Activated T-helper 1 cell treated with Interleukin-2 at 50 U/mL for 16 hours (primary cell): ENCODE measurements at regions not wholly inside any gene's neighbourhood (a gene's known extent, or its start where the extent isn't known, plus 50 kb on each side); places are given as distances from the start of the nearest gene placed in this dataset.
"Not testable (repeated sequence)": the region's sequence is repeated elsewhere in the genome, so short reads cannot be mapped to it uniquely, and the experiment has no call there.

Experiments
- DNase-seq: peaks from one replicate; pipeline ENCODE4 v3.0.0-alpha.2; 2020; ENCODE audit warnings: low read depth

DNA sequence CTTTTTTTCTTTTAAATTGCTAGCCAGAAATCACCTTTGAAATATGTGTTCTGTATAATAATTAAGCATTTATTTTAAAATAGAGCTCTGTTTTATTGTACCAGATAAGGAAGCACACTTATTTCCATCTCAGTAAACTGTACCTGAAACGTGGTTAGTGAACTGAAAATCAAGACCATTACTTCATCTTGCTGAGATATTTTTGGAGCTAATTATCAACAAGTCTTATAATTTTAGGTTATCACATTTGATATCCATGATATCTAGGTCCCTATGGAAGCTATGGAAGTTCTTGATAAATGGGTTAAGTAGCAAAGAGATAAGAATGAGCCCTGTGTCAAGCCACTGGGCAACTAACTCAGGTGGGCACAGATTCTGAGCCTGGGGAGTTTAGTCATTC, 187.2 kb downstream of the NFKBIZ start:
- DNase-seq, result no peak

DNA sequence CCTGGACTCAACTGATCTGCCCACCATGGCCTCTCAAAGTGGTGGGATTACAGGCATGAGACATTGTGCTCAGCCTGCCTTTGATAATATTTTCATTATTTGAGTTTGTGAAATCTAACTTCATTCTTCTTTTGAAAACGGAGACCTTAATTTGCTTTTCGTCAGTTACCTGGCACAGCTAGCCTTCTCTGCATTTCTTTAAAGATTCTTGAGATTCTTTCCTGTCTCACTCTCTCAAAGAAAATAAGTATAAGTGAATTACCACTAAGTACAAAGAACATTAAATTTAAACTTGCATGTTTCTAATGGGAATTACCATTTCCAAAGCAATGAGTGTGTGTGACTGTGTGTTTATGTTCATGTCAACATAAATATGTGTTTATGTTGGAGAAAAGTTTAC, 187.9 kb downstream of the NFKBIZ start:
- no peak for DNase-seq

DNA sequence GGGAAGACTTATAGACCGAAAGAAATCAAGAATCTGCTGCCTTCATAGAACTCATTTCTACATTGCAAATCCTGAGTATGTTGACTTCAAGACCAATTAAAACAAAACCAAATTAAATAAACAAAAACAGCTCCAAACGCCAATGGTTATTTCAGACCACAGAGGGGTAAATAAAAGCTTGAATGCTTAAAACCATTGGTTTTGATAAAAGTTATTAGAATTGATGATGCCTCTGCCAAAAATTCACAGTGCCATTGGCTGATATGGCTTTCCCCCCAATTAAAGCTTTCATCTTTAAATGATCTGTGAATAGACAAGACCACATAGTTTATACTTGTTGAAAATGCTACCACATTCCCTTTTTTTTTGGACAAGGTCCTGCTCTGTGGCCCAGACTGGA, 188.5 kb downstream of the NFKBIZ start:
- no peak for DNase-seq

DNA sequence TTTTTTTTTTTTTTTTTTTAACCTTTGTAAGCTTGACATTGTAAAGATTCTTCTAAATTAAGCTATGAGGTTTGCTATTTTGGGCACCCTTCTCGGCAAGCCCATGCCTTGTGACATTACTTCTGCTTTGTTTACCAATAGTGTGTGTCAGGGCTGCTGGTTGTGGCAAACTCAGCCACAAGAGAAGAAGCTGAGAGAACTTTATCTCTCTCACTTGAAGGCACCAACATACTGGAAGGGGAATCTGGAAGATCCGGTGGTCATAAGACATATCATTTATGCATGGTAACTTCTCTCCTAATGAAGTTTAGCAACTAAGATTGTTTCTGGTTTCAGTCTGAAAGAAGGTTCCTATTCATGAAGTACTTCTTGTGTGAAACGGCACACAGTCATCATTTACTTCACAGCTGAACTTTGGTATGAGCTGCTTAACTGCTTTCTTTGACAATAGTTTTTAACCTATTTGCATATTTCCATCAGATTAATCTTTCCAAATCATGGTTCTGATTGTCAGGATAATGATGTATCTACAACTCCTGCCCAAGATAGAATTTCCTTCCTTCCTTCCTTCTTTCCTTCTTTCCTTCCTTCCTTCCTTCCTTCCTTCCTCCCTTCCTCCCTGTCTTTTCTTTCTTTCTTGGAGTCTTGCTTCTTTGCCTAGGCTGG, 189.3 kb downstream of the NFKBIZ start:
- DNase-seq, result no peak

DNA sequence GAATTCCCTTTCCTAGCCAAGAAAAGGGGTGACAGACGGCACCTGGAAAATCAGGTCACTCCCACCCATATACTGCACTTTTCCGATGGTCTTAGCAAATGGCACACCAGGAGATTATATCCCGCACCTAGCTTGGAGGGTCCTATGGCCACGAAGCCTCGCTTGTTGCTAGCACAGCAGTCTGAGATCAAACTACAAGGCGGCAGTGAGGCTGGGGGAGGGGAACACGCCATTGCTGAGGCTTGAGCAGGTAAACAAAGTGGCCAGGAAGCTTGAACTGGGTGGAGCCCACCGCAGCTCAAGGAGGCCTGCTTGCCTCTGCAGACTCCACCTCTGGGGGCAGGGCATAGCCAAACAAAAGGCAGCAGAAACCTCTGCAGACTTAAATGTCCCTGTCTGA, 190.8 kb downstream of the NFKBIZ start:
- not testable (repeated sequence) for DNase-seq

DNA sequence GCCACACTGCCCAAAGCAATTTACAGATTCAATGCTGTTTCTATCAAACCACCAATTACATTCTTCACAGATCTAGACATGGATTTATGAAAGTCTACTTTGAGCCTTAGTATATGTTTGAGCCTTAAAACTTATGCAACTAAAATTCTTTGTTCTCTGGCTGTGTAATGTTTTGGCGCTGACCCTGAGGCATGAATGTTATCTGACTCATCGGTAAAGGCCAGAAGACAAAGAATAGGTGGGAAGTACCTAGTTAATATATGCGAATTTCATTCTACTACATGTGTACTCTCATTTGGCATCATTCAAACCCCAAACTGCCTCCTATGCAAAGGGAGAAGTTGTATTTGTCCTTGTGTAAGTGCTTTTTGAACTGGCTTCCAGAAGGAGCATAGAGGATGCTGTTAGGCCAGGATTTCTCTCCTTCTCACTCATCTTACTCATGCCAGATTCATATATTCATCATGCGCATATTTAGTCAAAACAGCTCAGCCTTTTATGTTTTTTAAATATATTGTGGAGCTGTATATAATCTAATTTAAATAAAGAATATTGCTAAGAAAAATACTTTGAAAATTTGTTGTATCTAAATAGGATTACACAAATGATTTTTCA, 204.2 kb downstream of the NFKBIZ start:
- DNase-seq, result no peak

DNA sequence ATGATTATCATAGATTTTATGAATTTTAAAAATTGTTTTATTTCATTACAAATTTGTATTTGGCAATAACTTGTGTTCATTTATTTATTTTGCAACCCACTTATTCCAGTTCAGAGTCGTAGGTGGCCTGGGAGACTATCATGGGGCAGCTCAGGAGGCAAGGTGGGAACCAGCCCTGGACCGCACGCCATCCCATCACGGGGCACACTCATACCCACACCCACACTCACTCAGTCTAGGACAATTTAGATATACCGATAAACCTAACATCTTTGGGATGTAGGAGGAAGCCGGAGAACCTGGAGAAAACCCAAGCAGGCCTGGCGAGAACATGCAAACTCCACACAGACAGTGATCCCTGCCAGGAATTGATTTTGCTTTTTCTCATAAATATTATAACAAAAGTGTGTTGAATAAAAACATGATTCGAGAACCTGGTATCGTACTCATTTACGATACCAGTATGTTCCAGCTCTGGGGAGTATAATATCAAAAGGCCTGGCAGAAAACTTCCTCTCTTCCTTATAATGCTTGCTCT, 205.3 kb downstream of the NFKBIZ start:
- no peak for DNase-seq

DNA sequence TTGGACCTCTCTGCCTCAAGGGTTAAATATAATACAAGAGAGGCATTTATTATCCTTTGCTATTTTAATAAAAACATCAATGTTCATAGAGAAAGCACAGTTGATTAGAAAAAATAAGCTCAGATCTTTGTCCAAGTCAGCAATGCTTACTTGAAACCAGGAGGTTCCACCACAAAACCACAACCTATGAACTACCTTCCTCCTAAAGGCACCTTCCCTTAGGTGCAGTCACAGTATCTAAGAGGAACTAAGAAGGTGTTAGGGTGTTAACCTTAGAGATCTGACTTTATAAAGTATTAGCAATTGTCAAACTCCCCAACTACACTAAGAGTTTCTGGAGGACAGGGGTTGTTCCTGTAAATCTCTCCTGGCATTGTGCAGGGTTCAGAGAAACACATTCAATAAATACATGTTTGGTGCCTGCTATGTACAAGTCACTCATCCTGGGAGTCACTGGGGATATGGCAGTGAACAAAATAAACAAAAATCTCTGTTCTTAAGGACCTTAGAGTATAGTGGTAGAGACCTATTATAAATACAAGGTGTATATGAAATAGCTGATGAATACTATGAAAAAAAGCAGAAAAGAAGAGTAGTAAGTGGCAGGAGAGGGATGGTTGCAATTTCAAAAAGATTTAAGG, 208.6 kb downstream of the NFKBIZ start:
- DNase-seq, result no peak

DNA sequence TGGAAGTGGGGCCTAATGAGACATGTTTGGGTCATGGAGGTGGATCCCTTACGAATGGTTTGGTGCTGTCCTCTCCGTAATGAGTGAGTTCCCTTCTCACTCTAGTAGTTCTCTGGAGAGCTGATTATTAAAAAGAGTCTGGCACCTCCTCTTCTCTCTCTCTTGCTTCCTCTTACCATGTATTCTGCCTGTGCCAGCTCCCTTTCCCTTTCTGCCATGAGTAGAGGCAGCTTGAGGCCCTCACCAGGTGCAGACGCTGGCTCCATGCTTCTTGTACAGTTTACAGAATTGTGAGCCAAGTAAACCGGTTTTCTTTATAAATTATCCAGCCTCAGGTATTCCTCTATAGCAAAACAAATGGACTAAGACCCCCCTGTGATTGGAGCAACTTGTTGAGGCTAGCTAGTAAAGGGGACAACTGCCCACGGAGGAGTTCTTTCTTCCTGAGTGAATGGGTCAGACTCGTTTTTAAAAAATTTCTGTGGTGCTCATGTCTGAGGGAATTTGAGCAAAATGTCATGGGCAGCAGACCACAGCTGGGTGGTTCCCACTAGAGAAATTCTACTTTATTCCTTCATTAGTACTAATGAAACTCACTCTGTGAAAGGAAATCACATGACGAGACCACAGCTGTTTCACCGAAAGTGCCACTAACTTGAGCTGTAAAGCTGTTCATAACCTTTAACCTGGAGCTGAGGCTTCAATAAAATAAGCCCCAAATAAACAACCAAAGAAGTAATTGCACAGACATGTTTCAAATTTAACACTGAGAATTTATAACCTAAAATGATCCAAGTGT, 210.0 kb downstream of the NFKBIZ start:
- DNase-seq, result no peak

DNA sequence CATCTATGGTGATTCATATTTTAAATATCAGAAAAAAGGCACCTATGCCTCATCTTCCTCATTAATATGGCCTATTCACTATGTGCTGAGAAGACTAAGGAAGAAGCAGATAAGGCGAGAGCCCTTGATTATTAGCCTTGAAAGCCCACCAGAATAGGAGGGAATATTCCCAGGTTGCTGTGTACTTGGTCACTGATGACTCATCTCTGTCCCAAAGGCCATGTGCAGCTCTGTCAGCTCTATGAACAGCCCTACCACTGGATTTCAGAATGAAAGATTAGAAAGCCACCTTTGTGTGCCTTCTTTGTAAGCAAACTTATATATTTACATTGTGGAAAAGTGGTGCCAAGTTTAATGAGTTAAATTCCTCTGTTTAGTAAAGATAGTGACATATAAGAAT, 211.5 kb downstream of the NFKBIZ start:
- DNase-seq, result no peak

DNA sequence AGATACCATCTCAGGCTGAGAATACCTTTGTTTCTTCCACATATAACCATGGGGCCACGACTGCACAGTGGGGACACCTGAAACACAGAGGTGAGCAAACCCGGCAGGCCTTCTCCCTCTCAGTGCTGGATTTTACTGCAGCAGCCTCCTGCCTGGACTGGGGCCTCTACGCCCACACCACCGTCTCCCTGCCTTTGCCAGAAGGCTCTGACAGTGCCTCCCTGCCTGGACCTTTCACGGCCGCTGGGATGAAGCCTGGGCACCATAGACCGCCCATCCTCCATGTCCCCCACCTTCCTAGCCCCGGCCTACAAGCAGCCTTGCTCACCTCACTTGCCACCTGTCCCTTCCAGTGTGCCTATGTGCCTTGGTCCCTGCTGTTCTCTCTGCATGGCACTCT, 214.3 kb downstream of the NFKBIZ start:
- DNase-seq, result no peak

DNA sequence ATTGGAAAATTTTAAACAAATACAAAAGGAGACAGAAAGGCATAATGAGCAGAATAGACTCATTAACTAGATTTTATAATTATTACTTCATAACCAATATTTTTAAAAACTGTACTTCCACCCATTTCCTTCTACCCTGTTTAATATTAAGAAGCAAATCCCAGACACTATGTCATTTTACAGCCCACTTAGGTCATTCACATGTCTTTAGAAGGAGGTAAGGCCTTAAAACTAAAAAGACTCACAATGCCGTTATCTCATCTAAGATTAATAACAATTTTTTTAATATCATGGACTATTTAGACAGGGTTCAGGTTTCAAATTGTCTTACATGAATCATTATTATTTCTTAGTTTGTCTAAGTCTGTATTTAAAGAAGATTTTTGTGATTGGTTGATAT, 217.2 kb downstream of the NFKBIZ start:
- DNase-seq, result no peak

DNA sequence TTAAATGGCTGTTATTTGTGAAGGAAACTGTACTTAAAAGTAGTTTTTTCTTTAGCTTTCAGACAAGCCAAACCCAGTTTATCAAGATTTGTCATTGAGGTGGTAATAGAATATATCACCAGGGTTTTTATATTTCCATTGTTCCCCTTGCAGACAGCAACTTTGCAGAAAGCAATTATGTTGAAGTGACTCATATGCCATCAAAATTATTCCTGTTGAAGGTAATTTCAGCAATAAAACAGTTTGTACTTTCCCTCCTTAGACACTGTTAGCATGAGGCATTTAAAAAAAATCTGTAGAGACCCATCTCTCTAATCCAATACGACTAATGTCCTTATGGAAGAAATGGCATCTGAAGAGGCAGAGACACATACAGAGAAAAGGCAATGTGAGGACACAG, 219.0 kb downstream of the NFKBIZ start:
- no peak for DNase-seq

DNA sequence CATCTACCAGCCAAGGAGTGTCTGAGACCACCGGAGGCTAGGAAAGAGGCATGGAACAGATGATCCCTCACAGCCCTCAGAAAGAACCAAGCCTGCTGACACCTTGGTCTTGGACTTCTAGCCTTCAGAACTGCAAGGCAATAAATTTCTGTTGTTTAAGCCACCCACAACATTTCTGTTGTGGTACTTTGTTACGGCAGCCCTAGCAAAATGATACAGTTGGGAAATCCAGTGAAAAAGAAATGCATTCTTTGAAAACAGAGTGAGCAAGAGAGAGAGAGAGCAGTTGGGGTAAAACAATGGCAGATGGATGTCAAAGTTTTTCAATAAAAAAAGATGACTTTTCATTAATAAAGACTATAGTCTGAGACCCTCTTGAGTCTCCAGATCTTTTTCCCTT, 219.4 kb downstream of the NFKBIZ start:
- no peak for DNase-seq

DNA sequence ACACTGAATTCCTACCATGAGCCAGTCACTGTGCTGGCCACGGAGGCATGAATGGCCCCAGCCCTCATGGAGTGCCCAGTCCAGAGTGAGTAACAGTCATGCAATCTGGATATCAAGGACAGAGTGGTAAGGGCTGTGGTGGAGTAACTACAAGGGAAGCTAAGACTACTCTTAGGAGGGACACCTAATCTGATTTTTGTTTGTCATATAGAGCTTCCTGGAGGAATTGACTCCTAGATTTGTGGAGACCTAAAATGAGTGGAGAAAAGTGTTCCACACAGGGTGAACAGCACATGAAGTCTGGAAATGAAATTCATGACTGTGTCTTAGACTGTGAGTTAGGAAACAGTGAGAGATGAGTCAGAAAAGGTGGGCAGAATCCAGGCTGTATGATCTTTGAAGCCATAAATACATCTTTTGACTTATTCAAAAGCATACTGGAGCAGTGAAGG, 219.9 kb downstream of the NFKBIZ start:
- no peak for DNase-seq

DNA sequence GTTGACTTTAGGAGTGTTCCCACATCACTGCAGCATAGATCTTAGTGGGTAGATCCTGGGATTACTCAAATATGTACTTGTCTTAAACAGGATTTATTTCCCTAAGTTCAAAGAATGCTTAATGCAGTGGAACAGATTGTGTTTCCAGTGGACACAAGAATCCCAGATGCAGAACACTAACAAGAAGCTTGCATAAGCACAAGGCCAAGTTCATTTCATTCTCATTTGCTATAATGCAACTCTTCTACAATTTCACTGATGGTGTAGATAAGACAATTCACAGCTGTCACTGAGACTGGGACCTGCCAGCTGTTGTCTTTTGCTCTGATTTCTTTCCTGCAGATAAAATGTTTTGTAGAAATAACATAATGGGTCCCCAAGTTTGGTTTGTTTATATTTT, 225.6 kb downstream of the NFKBIZ start:
- DNase-seq, result no peak

DNA sequence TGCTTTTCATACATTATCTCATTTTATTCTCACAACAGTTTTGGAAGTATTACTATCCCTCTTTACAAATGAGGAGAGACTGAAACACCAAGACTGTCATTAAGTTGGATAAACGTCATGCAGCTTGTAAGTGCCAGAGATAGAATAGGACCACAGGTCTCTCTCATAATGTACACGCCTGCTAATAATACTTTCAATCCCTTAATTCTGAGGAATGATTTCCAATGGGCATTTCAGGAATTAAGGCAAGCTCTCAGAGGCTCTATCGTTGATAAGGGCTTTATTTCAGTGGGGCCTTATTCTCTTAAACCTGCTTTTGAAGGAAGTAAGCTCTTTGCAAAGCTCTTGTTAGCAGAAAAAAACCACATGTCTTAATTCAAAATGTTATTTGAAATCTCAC, 229.1 kb downstream of the NFKBIZ start:
- DNase-seq, result no peak

DNA sequence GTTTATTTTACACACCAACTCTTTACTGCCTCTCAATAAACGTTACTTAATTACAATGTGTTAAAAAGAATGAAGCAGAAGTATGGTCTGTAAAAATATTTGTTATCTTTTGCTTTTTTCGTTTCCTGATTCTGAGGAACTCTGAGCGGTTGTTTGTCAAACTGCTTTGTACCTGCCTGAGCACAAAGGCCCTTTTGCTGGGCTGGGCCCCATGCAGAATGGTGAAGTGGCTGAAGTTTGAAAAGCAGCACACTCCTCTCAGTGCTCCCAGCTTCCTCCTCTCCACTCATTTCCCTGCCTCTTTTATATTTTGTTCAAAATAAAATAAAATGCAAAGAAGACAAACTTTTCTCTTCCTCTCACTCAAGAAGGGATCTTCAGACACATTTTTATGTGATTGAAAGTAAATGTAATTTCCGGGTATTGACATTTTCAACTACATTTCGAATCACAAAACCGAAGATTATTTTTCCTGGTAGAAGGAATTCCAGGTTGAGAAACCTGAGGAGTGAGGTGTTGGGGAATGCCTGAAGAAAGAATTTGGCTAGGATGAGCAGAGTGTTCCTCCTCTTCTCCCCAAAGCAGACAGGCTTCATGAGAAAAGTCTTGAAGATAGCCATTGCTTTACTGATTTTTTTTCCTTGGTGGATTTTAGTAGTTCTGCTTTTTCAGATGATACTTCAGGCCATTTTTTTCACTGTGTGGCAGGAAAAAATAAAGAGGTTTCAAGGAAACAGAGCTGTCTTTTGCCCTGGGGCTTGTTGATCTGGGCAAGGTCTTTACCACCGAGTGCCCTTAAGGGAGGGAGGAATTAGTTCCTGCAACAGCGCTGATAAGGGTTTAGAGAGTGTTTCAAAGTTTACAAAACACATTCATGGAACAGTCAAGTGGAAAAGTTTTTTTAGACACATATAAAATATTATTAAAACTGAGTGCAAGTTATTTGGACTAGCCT, 229.8 kb downstream of the NFKBIZ start:
- DNase-seq, result no peak

DNA sequence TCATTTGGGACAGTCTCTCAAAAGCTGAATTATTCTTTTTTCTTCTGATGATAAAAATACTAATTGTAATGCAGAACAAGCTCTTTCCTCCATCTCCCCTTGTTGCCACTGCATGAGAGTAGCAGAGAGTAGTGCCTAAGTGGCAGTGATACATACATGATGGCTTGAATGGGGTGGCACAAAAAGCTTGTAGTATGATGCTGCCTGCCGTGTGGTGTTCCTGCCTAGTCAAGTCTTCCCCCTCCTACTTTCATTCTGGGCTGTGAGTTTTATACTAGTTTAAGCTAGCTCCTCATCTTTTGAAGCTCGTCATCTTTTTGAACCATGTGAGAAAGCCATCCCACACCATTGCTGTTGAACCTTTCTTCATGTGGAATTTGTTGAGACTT, 230.5 kb downstream of the NFKBIZ start:
- DNase-seq, result no peak

DNA sequence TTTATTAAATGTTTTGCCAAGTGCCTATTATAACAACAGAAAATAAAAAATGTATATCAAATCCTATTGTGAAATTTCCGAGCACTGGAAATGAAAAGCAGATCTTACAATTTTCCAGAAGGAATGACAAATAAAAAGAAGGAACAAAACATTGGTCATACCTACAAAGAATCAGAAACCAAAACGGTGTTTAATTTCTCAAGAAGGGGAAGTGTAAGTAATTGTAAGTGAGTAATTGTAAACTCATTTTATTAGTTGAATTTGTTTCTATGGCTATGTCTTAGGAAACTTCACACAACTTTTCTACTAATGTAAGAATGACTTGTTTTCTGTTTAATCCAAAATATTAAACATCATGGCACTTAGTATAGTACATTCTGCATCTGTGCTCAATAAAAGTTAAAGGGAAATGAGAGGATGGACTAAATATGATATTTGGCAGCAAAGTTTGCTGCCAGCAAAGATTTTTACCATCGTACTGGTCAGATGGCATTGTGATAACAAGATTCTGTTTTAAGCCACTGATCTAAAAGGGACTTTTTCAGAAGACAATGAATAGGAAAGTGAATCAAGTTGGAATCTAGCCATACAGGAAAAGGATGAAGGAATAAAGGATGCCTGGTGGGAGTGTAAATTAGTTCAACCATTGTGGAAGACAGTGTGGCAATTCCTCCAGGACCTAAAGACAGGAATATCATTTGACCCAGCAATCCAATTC, 232.4 kb downstream of the NFKBIZ start:
- DNase-seq, result no peak

DNA sequence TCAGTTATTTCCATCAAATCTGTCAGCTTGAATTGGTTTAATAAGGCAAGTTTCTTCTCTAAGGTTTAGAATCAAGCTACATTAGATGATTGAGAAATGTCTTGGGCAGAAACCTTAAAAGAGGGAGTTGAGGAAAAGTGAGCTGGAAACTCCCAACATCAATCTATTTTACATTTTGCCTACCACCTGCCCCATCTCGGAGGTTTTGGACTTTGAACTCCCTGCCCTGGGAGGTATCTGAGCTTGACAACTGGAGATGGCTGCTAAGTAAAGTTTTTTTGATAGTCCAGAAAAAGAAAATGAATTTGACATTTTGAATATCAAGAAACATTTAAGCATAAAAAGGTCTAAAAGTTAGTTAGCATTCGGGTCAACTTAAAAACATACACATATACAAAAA, 234.2 kb downstream of the NFKBIZ start:
- DNase-seq, result no peak
